GM21723 (cell line): ENCODE measurements at regions not wholly inside any gene's neighbourhood (a gene's known extent, or its start where the extent isn't known, plus 50 kb on each side); places are given as distances from the start of the nearest gene placed in this dataset.
"Not testable (repeated sequence)": the region's sequence is repeated elsewhere in the genome, so short reads cannot be mapped to it uniquely, and the experiment has no call there.

ENCODE experiments used
- ATAC-seq: cut with Tn5 transposase; IDR thresholded peaks from one replicate; pipeline ENCODE4 v1.9.1; 2021; ENCODE audit warnings: mild to moderate bottlenecking, moderate library complexity; ENCODE audit not compliant: unreplicated experiment

DNA sequence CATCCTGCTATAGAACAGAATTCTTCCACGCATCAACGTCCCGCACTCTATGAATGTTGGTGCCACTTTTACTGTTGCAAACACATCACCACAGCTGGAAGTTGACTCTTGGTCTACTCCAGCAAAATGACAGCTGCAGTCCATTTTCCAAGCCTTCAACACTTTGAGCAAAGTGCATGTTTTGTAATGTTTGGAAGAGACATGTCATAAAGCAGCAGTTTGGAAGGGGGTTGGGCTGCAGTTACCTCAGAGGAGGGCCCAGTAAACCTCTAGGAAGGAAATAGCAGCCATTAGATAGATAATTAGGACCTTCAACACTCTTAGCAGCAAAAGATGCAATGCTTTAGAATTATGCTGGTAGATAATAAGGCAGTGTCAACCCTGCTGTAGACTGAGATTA lies 323.6 kb downstream of the TDRD3 start:
- ATAC-seq, result no peak

DNA sequence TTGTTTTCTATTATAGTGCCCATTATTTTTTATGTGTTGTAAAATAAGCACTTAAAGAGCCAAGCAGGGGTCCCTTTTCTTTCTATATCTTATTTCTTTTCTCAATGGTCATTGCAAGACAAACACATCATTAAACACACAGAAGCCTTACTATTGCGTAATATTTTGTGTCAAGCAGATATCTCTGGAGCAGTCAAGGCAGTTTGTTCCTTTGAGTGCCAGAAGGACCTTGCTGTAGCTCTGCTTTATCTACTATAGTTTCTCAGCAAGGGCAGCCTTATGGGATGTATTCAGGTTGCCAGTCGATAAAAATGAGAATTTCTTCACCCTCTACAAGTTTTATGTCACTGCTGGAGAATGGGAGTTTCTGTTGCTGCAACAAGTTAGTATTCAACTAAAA lies 319.3 kb downstream of the TDRD3 start:
- no peak for ATAC-seq

DNA sequence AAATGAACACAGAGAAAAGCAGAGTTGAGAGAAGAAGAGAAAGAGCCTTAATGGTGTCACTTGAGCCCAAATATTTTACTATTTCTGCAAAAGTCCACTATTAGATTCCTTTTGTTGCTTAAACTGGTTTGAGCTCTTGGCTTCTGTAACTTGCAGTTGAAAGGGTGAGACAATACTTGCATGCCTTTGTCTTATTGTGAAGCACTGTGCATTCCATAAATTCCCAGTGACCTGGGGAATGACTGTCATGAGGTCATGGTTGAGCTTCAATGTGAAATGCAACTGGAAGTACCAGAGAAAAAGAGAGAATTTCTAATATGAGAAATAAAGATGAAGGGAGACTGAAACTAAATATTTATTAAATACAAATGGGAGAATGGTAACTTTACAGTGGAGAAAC lies 310.9 kb downstream of the TDRD3 start:
- ATAC-seq, result no peak

DNA sequence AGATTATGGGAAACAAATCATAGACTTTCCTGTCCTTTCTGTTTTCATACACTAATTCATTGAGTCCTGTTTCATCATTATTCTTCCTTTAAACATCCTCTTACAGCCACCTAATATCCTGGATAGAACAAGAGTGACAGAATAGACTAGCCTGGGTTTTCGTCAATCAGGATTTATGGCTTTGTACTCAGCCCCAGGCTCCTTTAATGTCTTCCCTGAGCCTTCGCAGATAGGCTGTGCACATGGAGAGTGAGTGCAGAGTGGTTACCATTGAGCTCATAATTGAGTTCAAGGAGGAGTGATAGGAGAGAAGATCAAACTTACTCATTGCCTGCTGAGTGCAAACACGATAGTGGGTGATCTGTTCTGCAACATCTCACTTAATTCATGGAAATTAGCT lies 304.9 kb downstream of the TDRD3 start:
- no peak for ATAC-seq

DNA sequence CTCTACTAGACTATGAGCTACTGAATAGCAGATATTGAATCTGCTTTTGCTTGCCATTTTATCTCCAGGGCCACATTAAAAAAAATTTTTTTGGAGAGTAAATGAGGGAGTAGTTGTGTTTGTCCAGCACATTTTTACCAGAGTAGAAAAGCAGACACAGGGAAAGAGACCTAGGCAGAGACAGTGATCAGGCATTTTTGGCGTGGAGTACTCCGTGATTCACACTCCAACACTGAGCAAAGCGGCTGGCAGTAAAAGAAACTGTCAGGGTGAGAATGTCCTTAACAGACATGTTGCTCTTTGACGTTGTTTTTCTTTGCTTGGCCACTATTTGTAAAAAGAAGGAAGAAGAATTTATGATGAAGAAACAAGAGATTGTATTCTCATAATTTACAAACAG lies 304.0 kb downstream of the TDRD3 start:
- ATAC-seq, result no peak

DNA sequence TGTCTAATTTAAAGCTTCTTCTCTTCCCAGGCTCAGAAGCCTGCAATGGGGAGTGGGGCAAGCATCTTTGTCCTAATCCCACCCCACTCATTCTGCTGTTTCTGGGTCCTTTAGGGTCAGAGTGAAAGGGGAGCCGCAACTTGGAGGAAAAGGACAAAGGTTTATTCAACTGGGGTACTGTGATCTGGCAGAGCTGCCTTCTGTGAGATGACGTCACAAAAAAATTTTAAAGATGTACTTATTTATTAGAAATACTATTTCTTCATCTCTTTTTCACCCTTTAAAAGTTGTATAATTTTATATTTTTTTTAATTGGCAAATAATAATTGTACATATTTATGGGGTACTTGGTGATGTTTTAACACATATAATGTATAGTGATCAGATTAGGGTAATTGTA lies 302.6 kb downstream of the TDRD3 start:
- ATAC-seq, result no peak

DNA sequence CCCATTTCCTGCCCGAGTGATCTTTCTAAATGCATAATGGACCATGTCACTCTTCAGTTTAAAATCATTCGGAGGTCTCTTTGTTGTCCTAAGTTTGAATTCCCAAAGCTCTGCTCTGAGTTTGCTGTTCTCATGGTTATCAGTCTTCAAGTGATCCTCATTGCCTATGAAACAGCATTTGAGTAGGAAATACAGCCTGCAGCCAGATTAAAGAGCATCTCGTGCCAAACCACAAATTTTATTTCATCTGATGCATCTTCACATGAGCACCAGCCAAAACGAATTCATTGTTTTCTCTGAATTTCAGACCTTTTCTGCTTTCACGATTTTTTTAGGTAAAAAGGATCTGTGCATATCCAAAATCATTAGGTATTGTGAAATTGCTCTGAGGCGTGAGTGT lies 299.6 kb downstream of the TDRD3 start:
- ATAC-seq, result no peak

DNA sequence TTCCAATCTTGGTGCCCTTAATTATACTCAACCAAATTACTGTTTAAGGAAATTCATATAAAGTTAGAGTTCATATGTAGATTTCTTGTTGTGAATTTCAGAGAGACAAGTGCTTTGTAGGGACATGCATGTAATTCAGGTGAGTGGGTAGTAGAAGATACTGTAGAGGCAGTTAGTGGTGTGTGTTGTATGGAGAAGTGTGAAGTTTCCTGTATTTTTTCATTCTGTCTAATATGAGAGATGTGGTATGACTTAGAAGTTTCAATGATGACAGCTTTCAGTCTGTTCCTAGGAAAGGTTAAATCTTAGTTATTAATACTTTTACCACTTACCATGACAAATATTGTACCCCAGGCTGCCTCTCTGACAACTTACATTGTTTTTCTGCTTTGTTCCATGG lies 294.2 kb downstream of the TDRD3 start:
- no peak for ATAC-seq

DNA sequence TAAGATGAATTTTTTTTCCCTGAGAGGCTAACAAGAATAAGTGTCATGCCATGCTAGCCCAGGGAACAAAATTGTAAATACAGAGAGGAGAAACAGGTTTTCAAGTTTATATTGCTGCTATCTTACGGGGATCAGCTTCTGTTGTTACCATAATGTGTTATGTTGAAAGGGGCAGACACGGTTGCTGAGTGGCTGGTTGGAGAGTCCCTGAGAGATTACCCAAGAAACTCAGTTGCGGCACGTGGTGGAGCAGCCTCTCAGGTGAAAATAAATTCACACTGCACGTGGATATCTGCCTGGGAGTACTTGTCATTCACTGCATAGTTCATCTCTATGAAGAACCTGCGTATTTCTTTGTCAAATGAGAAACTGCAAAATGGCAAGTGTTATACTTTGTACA lies 293.6 kb downstream of the TDRD3 start:
- no peak for ATAC-seq

DNA sequence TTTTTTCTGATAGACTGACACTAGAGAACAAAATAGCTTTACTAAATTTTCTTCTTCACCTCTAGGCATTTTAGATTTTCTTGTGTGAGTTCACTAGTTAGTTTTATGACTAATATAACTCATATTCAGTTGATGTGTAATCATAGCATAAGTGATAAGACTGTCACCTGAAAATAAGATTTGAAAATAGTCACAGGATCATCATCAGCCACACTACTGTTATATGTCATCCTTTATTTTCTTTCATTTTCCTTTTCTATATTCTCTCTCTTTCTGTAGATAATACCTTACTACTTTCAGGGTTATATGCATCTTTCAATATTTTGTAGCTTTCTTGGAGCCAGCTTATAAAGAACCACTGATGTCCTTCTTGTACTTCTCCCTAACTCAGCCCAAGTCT lies 292.6 kb downstream of the TDRD3 start:
- ATAC-seq, result no peak

DNA sequence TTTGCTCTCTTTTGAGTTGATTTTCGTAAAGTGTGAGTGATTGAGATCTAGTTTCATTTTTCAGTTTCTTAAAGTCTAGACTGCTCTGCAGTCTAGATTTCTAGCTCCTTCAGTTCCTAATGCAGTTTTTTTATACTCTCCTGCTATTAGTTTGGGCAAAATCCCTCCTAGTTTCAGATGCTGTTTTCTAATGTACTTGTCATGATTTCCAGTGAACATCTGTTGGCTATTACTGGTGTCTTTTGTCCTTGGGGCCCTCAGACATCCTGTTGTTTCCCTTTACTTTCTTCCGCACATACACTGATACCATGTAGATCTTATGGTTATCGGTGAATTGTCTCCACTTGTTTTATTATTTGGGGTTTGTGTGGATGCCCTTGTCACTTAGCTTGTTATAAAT lies 292.1 kb downstream of the TDRD3 start:
- ATAC-seq, result no peak

DNA sequence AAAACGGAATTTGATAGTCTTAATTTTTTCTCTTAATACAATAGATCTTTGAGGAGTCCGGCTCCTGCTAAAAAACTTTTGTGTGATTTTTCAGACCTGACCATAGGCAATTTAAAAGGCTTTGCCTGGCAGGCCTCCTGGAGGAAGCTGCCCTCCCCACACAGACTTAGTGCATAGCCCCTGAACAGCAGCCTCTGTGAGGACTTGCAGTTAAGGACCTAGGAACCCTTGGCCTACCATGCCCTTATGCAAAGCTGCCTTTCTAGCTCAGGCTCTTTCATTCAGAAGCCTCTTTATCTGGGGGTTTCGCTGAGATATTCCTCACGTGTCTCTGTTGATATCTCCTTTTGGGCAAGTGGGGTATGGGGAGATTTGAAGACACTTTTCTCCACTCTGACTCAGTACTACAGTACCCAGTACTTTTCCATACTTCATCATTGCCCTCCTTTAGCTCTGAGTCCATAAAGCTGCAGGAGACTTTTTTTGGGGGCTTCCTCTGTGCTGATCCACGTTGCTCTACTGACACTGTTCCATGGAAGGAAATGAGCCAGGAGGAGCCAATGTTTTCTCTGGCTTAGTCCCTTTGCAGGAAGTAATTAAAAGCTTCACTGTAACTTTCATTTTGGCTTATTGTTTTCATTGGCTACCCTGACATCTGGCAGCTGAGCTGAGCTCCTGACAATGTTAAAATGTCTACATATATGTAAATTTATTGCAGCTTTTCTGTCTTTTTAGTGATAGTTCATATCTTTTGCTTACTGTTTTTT lies 283.1 kb downstream of the TDRD3 start:
- no peak for ATAC-seq

DNA sequence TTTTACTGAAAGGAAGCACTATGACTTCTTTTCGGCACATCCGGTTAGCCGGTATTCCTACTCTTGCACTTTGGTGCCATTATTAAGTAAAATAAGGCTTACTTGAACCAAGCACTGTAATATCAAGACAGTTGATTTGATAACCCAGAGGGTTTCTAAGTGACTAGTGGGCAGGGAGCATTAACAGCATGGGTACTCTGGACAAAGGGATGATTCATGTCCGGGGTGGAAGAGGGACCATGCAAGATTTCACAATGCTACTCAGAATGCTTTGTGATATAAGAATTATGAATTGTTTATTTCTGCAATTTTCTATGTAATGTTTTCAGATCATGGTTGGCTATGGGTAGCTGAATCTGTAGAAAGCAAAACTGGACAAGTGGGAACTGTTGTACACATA lies 282.1 kb downstream of the TDRD3 start:
- no peak for ATAC-seq

DNA sequence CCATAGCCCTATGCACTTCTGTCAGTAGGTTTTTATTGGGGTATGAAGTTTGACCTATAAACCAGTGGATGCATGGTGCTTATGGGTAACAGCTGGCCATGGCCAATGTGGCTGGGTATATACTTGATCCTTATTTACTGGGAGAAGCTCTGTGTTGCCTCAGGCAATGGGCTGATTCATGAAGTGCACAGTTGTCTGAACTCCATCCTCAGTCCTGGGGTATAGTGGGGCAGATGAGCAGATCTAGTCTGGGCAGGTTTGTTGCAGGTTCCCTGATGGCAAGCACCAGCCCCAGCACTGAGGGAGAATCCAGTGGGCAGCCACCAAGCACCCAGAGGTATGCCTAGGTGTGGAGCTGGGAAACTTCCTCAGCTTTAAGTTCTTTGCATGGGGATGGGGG lies 274.4 kb downstream of the TDRD3 start:
- no peak for ATAC-seq

DNA sequence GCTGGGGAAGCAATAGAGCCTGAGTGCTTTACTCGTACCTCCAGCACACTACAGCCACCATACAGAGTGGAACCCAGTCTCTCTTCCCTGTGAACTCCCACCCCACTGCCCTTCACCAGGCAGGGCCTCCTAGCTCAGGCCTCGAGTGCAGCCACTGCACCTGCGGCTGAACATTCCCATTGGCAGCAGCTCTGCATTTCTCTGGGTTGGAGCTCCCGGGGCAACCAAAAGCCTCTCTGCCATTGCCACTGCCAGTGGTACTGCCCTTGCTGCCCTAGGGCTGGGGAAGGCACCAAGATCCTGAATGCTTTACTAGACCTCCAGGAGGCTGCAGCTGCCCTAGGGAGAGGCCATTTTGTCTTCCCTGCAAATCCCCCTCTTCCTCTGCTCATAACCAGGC lies 266.8 kb downstream of the TDRD3 start:
- ATAC-seq, result no peak

DNA sequence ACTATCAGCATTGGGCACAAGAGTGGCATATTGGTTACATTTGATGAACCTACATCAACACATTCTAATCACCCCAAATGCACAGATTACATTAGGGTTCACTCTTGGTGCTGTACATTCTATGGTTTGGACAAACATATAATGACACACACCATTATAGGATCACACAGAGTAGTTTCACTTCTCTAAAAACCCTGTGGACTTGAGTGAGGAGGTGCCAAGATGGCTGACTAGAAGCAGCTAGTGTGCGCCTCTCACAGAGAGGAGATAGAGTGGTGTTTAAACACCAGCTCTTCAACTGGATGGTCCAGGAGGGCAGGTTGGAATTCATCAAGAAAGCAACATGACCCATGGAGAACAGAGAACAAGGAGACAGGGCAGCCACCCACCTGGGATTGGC lies 265.6 kb downstream of the TDRD3 start:
- ATAC-seq, result no peak

DNA sequence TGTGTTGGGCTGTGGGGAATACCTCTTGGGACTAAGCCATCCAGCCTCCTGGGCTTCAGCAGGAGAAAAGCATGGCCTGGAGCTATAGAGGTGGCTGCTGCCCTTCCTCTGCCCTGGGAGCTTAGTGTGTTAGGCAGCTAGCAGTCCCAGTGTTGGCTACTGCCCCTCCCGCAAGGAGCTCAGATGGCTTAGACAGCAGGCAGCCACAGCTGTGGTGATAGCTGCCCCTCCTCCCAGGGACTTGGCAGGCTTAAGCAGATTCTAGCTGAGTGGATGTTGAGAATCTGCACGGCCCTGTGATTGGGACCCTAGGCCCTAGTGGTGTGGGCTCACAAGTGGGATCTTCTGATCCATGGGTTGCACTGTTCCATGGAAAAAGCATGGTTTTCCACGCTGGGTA lies 264.5 kb downstream of the TDRD3 start:
- ATAC-seq, result no peak

DNA sequence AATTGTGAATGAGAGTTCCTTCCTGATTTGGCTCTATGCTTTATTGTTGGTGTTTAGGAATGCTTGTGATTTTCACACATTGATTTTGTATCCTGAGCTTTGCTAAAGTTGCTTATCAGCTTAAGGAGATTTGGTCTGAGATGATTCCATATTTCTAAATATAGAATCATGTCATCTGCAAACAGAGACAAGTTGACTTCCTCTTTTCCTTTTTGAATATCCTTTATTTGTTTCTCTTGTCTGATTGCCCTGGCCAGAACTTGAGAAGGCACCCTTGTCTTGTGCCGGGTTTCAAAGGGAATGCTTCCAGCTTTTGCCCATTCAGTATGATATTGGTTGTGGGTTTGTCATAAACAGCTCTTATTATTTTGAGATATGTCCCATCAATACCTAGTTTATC lies 260.6 kb downstream of the TDRD3 start:
- ATAC-seq, result not testable (repeated sequence)

DNA sequence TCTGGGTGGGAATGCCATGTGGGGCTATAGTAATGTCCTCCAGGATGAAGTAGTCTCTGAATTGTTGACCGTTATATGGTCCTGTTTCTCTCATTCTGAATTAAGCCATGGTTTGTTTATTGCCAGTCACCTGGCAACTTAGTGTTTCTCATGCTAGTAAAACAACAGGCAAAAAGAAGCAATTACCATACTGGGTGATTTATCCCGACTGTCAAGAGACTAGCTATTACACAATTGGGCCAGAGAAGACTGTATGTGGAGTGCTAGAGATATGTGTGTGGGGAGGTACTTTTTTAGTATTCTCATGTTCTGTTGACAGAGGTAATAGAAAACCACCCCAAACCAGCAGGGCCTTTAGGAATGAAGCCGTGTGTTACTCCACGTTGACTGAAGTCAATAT lies 258.2 kb downstream of the TDRD3 start:
- ATAC-seq, result no peak

DNA sequence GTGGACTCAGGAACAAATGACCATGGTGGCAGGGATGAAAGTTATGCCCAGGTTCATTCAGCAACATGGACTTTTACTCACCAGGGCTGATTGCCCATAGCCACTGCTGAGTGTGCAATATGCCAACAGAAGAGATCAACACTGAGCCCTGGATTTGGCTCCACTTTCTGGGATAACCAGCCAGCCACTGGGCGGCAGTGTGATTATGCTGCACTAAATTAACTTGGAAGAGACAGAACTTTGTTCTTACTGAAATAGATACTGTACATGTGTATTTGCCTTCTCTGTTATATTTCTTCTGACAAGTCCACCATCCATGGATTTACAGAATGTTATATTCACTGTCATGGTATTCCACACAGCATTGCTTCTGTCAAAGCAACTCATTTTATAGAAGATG lies 257.4 kb downstream of the TDRD3 start:
- no peak for ATAC-seq

DNA sequence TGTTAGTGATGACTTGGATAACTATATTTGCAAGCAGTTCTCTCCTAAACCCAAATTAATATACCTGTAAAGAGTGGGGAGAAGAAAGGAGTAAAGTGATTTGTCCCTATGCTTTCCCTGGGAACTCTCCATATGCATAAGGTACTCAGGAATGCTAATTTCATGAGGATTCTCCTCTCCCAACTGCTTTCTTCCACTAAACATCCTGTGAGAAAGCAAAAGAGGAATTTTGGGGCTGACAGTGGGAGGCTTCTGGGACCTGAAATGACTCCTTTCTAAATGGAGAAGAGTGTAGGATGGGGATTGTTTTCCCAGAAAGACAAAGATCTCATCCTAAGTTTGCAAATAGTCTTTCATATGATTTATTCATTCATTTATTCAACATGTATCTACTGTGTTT lies 250.5 kb downstream of the TDRD3 start:
- ATAC-seq, result no peak

DNA sequence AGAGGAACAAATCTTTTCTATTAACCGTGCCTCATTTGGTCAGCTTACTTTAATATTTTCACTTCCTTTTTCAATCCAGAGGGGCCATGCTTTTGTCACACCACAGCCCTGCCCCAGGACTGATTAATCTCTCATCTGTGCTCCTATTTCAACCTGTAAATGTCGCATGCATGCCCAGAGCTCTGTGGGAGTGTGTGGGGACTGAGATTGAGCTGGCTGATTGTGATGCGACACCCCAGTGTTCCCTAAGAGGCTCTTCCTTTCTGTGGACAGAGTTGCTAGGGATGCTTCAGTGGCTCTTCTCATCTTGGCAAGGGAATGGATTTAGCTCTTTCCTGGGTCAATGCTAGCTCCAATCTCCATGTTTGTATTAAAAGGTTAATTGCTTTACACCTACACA lies 249.6 kb downstream of the TDRD3 start:
- ATAC-seq, result no peak

DNA sequence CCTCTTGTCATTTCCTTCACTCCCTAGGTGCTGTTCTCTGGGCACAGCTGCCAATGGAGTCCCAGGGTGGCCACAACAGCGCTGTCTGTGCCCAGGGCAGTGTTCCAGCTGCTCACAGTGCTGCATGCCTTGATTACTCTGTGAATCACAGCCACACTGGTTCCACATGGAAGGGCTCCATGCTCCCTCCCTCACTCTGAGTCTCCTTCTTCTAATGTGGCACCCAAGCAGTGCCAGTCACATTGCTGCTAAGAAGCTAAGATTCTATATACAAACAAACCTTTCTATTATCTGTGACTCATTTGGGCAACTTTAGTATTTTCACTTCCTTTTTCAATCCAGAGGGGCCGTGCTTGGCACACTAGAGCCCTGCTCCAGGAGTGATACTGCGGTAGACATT lies 248.7 kb downstream of the TDRD3 start:
- ATAC-seq, result no peak
